Suprapubic skin (tissue), 4 donors: ENCODE measurements at regions not wholly inside any gene's neighbourhood (a gene's known extent, or its start where the extent isn't known, plus 50 kb on each side); places are given as distances from the start of the nearest gene placed in this dataset.

Experiments used
- CTCF ChIP-seq, 2 donors: fragments of 200-600 bp in 1 of 2; fragments of 450-650 bp in 1 of 2; sonication (generic) in 1 of 2; IDR thresholded peaks; one replicate each; pipeline ENCODE4 v1.5.1; 2016 to 2019; ENCODE audit warnings: antibody characterized with exemption in 2 of 2, mild to moderate bottlenecking in 1 of 2, moderate library complexity in 1 of 2
- EP300 ChIP-seq: sonication (generic); formaldehyde crosslinking; IDR thresholded peaks from one replicate; pipeline ENCODE4 v1.6.1; 2017; ENCODE audit warnings: antibody characterized with exemption
- POLR2A ChIP-seq, 2 donors: fragments of 450-650 bp; IDR thresholded peaks; one replicate each; pipeline ENCODE4 v1.6.1; 2017; ENCODE audit warnings: antibody characterized with exemption in 2 of 2, mild to moderate bottlenecking in 2 of 2, moderate library complexity in 2 of 2
- POLR2AphosphoS5 ChIP-seq, 3 donors: sonication (generic); formaldehyde crosslinking; IDR thresholded peaks; one replicate each; pipeline ENCODE4 v1.6.1; 2017; ENCODE audit warnings: antibody characterized with exemption in 3 of 3

GRCh38 chr20:48246061-48246790 is 460.9 kb upstream of the SULF2 start:
- TF ChIP-seq CTCF (IDR thresholded peaks at IDR 0.05) (no peak), POLR2AphosphoS5 (IDR thresholded peaks at IDR 0.05) (no peak), EP300 (no peak), POLR2A (IDR thresholded peaks at IDR 0.05) (no peak)
